ENCODE measurements at regions not wholly inside any gene's neighbourhood (a gene's known extent, or its start where the extent isn't known, plus 50 kb on each side); places are given as distances from the start of the nearest gene placed in this dataset.
A peak's percentile ranks its signal among the peaks of the same experiment; 100 is the strongest.

DNA sequence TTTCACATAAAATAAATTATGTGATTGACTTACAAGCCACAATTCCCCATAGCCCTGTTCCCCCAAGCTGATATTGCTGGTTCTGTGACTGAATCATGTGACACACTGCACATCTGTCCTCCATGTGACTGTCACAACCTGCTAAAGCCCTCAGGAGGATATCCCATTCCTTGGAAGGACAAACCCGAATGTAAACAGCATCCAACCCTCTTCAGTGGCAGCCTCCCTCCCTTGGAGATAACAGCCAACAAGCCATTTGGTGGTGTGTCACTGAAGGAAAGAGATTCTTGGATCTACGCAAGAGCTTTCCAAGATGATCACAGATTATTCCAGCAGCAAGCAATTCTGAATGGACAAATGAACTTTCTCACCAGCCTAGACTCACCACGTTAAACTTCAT lies 153.9 kb upstream of the TIAM1 start:
- DNase-seq, result no peak

DNA sequence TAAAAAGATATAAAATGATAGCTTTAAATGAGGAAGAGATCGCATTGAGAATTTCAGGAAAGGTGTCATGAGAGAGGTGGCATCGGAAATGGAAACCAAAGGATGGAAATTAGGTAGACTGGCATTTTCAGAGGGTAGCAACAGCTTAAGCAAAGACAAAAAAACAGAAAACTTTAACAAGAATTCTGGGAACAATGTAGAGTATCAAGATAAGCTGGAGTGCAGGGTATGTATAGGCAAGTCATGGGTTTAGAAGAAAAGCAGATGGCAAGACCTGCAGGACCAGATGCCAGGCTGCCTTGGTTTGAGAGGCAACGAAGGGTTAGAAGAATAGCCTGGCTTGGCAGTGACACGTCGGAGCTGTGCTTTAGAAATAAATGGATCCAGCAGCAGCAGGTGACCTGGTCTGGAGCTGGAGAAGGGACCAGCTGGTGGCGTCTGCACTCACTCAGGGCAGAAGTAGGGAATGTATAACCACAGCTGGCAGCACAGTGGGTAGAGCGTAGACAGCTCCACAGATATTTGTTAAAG lies 149.4 kb upstream of the TIAM1 start:
- DNase-seq, result no peak

- DNase-seq, result no peak
Measured at GRCh38 chr21:31491617-31492016, 147.6 kb upstream of the TIAM1 start.

DNA sequence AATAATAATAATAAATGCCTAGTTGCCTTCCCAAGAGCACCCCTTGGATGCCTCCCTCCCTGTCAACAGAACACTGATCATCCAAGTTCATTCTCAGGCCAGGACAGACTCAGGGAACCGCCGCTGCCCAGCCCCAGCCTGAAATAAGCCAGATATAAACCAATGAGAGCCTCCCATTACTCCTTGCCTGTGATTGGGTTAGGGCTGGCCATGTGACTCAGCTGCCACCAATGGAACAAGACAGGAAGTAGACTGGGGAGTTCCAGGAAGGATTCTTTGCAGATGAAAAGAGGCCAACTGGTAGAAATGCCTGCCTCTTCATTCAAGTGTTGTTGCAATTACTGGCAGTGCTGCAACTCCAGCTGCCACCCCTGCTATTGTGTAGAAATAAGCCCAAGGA lies 146.4 kb upstream of the TIAM1 start:
- DNase-seq, result no peak

GRCh38 chr21:31489726-31490125 lies 145.7 kb upstream of the TIAM1 start:
- no peak for DNase-seq

DNA sequence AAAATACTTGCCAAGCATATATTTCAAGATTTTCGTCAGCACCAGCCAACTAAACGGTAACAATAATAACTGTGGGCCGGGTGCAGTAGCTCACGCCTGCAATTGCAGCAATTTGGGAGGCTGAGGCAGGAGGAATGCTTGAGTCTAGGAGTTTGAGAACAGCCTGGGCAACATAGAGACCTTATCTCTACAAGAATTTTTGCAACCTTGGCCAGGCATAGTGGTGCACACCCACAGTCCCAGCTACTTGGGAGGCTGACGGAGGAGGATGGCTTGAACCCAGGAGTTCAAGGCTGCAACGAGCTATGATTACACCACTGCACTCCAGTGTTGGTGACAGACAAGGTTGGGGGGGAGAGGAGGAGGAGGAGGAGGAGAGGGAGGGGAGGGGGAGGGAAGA lies 145.0 kb upstream of the TIAM1 start:
- DNase-seq, result no peak

DNA sequence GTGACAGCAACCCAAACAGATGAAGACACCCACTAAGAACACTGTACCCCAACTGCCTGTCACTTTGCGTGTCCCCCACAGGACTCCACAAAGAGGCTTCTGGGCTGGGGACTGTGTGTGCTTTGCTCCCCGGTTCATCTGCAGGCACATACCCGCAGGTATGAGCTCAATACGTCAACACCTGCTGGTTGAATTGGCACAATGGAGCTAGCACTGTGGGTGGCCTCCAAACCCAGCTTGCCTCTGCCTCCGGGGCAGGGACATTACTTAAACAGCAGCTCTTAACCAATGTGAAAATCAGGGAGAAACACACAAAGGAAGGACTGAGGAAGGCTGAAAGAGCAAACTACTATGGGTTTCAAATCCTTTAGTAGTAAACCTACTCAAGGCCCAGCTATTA lies 140.2 kb upstream of the TIAM1 start:
- no peak for DNase-seq

DNA sequence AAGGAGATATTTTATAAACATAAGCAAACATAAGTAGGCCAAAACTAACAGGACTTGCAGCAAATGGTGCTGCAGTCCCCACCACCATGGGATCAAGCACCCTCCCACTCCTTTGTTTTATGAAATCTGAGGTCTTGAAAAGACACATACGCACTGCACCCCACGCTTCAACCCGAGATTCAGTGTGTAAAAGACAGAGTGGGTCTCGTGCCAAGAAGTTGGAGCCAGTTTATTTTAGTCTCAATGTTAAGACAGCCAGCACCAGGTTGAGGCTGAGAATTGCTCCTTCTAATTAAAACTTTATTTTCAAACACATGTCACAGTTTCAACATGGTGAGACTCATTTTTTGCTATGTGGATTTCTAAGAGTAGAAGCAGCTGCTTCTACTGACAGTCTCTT lies 139.1 kb upstream of the TIAM1 start:
- no peak for DNase-seq

DNA sequence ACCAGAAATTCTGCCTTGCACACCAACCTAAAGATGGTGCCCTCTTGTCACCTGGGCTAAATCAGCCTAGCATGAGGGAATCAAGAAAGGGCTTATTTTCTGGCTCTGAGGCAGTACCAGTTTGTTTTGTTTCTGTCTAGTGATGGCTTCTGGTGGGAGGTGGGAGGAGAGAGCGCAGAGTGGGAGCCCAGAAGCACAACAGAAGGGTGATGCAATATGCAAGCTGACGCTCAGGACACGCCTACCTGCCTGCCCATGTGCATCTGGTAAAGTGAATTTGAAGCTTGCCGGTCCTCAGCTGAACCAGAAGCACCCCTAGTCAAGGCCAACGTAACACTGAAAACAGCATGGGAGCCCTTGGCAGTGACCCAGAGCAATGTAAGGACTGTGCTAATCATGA lies 138.4 kb upstream of the TIAM1 start:
- DNase-seq, result no peak

DNA sequence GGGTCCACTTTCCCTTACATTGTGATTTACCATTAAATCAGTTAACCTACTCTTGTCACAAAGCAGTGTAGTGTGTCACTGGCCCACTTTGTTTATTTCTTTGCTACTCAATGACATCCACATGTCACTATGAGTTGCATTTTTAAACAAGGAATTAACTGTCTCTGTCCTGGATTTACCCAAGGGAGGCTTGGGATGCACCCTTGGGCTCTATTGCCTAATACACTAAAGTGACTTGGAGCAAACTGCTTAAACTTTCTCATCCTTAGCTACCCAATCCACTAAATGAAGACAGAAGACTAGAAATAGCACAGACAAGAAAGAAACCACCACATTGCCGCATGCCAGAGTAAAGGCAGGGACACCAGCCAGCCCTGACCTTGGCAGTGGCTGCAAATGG lies 136.2 kb upstream of the TIAM1 start:
- no peak for DNase-seq

GRCh38 chr21:31479714-31480113 lies 135.7 kb upstream of the TIAM1 start:
- no peak for DNase-seq

GRCh38 chr21:31479222-31479621 lies 135.2 kb upstream of the TIAM1 start:
- DNase-seq, result no peak

- no peak for DNase-seq
Measured at GRCh38 chr21:31476263-31477022, 132.4 kb upstream of the TIAM1 start.

DNA sequence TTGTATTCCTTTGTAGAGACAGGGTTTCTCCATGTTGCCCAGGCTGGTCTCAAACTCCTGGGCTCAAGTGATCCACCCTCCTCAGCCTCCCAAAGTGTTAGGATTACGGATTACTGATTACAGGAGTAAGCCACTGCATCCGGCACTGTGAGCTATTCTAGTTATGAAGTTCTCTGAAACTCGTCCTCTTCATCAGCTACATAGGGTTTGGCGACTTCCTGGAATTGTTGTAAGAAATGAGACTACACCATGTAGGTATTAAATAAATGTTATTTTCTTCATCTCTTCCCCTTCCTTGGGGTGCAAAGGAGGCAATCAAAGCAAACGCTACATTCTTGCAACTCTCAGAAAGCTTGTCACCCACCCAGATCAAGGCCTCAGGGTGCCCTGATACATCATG lies 131.2 kb upstream of the TIAM1 start:
- peak; percentile 4 for DNase-seq

DNA sequence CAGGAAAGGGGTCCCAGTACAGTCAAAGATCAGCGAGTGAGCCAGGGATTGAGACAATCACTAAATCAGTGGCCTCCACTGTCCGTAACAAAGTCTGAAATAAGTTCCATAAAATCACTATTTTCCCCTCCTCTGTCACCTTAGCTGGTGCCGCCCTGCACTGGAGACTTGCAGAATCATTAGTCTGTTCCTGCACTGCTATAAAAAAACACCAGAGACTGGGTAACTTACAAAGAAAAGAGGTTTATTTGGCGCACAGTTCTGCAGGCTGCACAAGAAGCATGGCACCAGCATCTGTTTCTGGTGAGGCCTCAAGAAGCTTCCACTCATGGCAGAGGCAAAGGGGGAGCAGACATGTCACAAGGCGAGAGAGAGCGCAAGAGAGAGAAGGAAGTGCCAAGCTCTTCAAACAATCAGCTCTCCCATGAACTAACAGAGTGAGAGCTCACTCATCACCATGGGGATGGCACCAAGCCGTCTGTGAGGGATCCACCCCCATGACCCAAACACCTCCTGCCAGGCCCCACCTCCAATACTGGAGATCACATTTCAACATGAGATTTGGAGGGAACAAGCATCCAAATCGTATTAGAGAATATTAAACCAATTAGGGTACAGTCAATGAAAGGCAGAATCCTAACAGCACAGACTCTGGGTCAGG lies 129.8 kb upstream of the TIAM1 start:
- DNase-seq, result no peak

DNA sequence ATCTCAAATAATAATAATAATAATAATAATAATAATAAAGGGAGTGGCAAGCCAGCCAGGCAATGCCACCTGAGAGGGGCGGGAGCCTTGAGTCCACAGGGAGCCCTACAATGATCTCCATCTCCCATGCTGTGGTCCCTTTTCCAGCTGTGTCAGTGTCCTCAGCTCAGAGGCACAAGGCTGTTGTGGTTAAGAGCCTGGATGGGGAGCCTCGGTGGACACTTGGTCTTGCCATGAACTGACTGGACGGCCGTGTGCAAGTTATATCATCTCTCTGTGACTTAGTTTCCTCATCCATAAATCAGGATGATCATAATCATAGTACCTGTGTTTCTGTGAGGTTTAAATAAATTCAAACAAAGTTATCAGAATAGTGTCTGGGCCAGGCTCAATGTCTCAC lies 127.8 kb upstream of the TIAM1 start:
- no peak for DNase-seq

- DNase-seq, result no peak
Measured at GRCh38 chr21:31470896-31471694, 127.0 kb upstream of the TIAM1 start.

- DNase-seq, result no peak
Measured at GRCh38 chr21:31460980-31461379, 116.9 kb upstream of the TIAM1 start.

GRCh38 chr21:31459457-31459856 lies 115.4 kb upstream of the TIAM1 start:
- no peak for DNase-seq

DNA sequence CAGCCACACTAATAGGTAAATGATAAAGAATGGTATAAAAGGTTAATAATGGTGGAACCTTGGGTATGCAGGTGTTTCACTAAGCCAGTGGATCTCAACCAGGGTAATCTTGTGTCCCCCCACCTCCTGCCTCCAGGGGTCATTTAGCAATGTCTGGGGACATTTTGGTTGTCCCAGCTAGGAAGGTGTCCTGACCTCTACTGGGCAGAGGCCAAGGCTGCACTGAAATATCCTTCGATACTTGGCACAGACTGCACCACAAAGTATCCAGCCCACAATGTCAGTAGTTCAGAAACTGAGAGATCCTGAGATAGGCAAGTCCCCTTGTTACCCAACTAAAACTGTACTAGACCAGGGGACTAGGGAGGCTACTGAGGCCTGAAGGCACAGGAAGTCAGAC lies 113.6 kb upstream of the TIAM1 start:
- DNase-seq, result no peak

DNA sequence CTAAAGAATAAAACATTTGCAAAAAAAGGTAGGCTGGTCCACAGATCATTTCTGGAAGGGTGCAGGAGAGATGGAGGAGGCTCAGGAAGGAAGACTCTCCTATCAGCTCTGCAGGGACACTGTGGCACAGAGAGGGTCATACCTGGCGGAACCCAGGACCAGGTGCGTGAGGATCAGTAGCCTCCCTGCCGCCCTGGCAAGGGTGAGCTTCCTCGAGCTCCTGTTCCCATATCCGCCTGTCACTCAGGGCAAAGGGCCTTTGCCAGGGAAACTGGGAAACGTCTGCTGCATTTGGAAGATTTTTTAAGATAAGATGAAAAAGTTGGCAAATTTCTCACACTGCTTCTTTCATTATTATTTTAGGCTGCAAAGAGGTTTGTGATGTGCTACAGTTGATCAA lies 112.1 kb upstream of the TIAM1 start:
- no peak for DNase-seq

- DNase-seq, result no peak
Measured at GRCh38 chr21:31455506-31455905, 111.4 kb upstream of the TIAM1 start.

GRCh38 chr21:31450980-31451379 lies 106.9 kb upstream of the TIAM1 start:
- DNase-seq, result no peak
